ENCODE measurements at regions not wholly inside any gene's neighbourhood (a gene's known extent, or its start where the extent isn't known, plus 50 kb on each side); places are given as distances from the start of the nearest gene placed in this dataset.

GRCh38 chr7:25944777-25945515 lies 207.1 kb upstream of the NFE2L3 start:
- no peak overlapping the region for H3K27ac ChIP-seq
- WGBS, 10 experiments: 11 to 100% (median 81%) methylated on average over 1 to 7 of the region's 8 CpGs; no CpG with 5 or more reads in 2 of the 10 experiments
- H3K4me3 ChIP-seq: no peak overlapping the region
- ATAC-seq (replicated peaks in 6 of 8): peak in 1 of 8 experiments; percentile 72
- peaks cover 0 to 2% of the 10 kb centered on the region in 2 donors for H3K4me1 ChIP-seq (replicated peaks in 1 of 2)
- in situ Hi-C loops (cut with MboI; ENCODE audit: low pct_unique_long_range_greater_than_20kb in 2 of 9, low sequenced_read_pairs in 9 of 9, unreplicated experiment in 9 of 9): no loop called here

GRCh38 chr7:25945608-25946007 lies 206.4 kb upstream of the NFE2L3 start:
- no peak overlapping the region for H3K4me3 ChIP-seq
- no peak overlapping the region for H3K27ac ChIP-seq
- ATAC-seq (replicated peaks in 6 of 8): no peak
- in situ Hi-C loops (cut with MboI; ENCODE audit: low pct_unique_long_range_greater_than_20kb in 2 of 9, low sequenced_read_pairs in 9 of 9, unreplicated experiment in 9 of 9): no loop called here
- H3K4me1 ChIP-seq (replicated peaks in 1 of 2): peaks cover 0 to 2% of the 10 kb centered on the region in 2 donors

GRCh38 chr7:25946181-25946580 lies 205.8 kb upstream of the NFE2L3 start:
- no peak for ATAC-seq (replicated peaks in 6 of 8)
- H3K4me3 ChIP-seq: no peak overlapping the region
- H3K27ac ChIP-seq: no peak overlapping the region
- WGBS, 10 experiments: 45 to 100% (median 95%) methylated on average over 3 to 4 of the region's 4 CpGs; no CpG with 5 or more reads in 3 of the 10 experiments
- in situ Hi-C loops (cut with MboI; ENCODE audit: low pct_unique_long_range_greater_than_20kb in 2 of 9, low sequenced_read_pairs in 9 of 9, unreplicated experiment in 9 of 9): no loop called here
- peaks cover 0 to 2% of the 10 kb centered on the region in 2 donors for H3K4me1 ChIP-seq (replicated peaks in 1 of 2)

- in situ Hi-C loops (cut with MboI; ENCODE audit: low pct_unique_long_range_greater_than_20kb in 2 of 9, low sequenced_read_pairs in 9 of 9, unreplicated experiment in 9 of 9): no loop called here
- no peak for ATAC-seq (replicated peaks in 6 of 8)
- Histone ChIP-seq H3K4me1 (replicated peaks in 1 of 2) (peaks cover 8 to 10% of the 10 kb centered on the region in 2 donors), H3K27ac (no peak overlapping the region), H3K4me3 (no peak overlapping the region)
- WGBS, 10 experiments: 0 to 89% (median 74%) methylated on average over 2 to 13 of the region's 13 CpGs; no CpG with 5 or more reads in 1 of the 10 experiments
Measured at GRCh38 chr7:25947669-25948516, 204.1 kb upstream of the NFE2L3 start.

GRCh38 chr7:25949736-25950487 lies 202.1 kb upstream of the NFE2L3 start:
- Histone ChIP-seq H3K27ac (peak overlapping the region; percentile 47 to 76), H3K4me3 (peak overlapping the region; percentile 42 to 84 (median 48)), H3K4me1 (replicated peaks in 1 of 2) (peaks cover 11 to 18% of the 10 kb centered on the region in 2 donors)
- peak in 4 of 8 experiments; percentile 5 to 25 (median 17) for ATAC-seq (replicated peaks in 6 of 8)
- 0 to 17% (median 1%) methylated on average over 1 to 22 of the region's 32 CpGs; no CpG with 5 or more reads in 3 of the 10 experiments for WGBS, 10 experiments
- in situ Hi-C loops (cut with MboI; ENCODE audit: low pct_unique_long_range_greater_than_20kb in 2 of 9, low sequenced_read_pairs in 9 of 9, unreplicated experiment in 9 of 9): no loop called here

- H3K4me3 ChIP-seq: peak overlapping the region; percentile 42 to 84 (median 48)
- H3K4me1 ChIP-seq (replicated peaks in 1 of 2): peaks cover 11 to 18% of the 10 kb centered on the region in 2 donors
- in situ Hi-C loops (cut with MboI; ENCODE audit: low pct_unique_long_range_greater_than_20kb in 2 of 9, low sequenced_read_pairs in 9 of 9, unreplicated experiment in 9 of 9): no loop called here
- 0% methylated on average over 1 of the region's 86 CpGs; no CpG with 5 or more reads in 9 of the 10 experiments for WGBS, 10 experiments
- H3K27ac ChIP-seq: peak overlapping the region; percentile 76 to 91
- ATAC-seq (replicated peaks in 6 of 8): peak; percentile 84 to 96 (median 85)
Measured at GRCh38 chr7:25950488-25951413, 201.2 kb upstream of the NFE2L3 start.

GRCh38 chr7:25951414-25952260 lies 200.4 kb upstream of the NFE2L3 start:
- peak; percentile 15 to 62 (median 58) for ATAC-seq (replicated peaks in 6 of 8)
- Histone ChIP-seq H3K4me1 (replicated peaks in 1 of 2) (peaks cover 11 to 18% of the 10 kb centered on the region in 2 donors), H3K27ac (peak overlapping the region; percentile 80 to 91), H3K4me3 (peak overlapping the region; percentile 42 to 84 (median 48))
- in situ Hi-C loops (cut with MboI; ENCODE audit: low pct_unique_long_range_greater_than_20kb in 2 of 9, low sequenced_read_pairs in 9 of 9, unreplicated experiment in 9 of 9): no loop called here
- 6 to 67% (median 17%) methylated on average over 3 to 15 of the region's 46 CpGs; no CpG with 5 or more reads in 3 of the 10 experiments for WGBS, 10 experiments

- 17 to 100% (median 75%) methylated on average over 1 to 15 of the region's 19 CpGs; no CpG with 5 or more reads in 1 of the 10 experiments for WGBS, 10 experiments
- in situ Hi-C loops (cut with MboI; ENCODE audit: low pct_unique_long_range_greater_than_20kb in 2 of 9, low sequenced_read_pairs in 9 of 9, unreplicated experiment in 9 of 9): no loop called here
- H3K4me3 ChIP-seq: peak overlapping the region; percentile 42 to 84 (median 48)
- ATAC-seq (replicated peaks in 6 of 8): peak in 5 of 8 experiments; percentile 37 to 68 (median 58)
- H3K27ac ChIP-seq: peak overlapping the region; percentile 80 to 91
- H3K4me1 ChIP-seq (replicated peaks in 1 of 2): peaks cover 11 to 18% of the 10 kb centered on the region in 2 donors
Measured at GRCh38 chr7:25952261-25953057, 199.5 kb upstream of the NFE2L3 start.

- Histone ChIP-seq H3K4me1 (replicated peaks in 1 of 2) (peaks cover 11 to 18% of the 10 kb centered on the region in 2 donors), H3K27ac (no peak overlapping the region), H3K4me3 (no peak overlapping the region)
- ATAC-seq (replicated peaks in 6 of 8): no peak
- 83 to 100% (median 100%) methylated on average over 1 of the region's 1 CpG; no CpG with 5 or more reads in 4 of the 10 experiments for WGBS, 10 experiments
- in situ Hi-C loops (cut with MboI; ENCODE audit: low pct_unique_long_range_greater_than_20kb in 2 of 9, low sequenced_read_pairs in 9 of 9, unreplicated experiment in 9 of 9): no loop called here
Measured at GRCh38 chr7:25953859-25954258, 198.1 kb upstream of the NFE2L3 start.

- WGBS, 10 experiments: 100% methylated on average over 1 to 3 of the region's 3 CpGs; no CpG with 5 or more reads in 5 of the 10 experiments
- no peak overlapping the region for H3K27ac ChIP-seq
- no peak for ATAC-seq (replicated peaks in 6 of 8)
Measured at GRCh38 chr7:25954395-25954794, 197.6 kb upstream of the NFE2L3 start.

More at GRCh38 chr7:25954395-25954794, 197.6 kb upstream of the NFE2L3 start:
- no peak overlapping the region for H3K4me3 ChIP-seq
- H3K4me1 ChIP-seq (replicated peaks in 1 of 2): peaks cover 9 to 18% of the 10 kb centered on the region in 2 donors
- in situ Hi-C loops (cut with MboI; ENCODE audit: low pct_unique_long_range_greater_than_20kb in 2 of 9, low sequenced_read_pairs in 9 of 9, unreplicated experiment in 9 of 9): no loop called here
